ENCODE measurements at regions not wholly inside any gene's neighbourhood (a gene's known extent, or its start where the extent isn't known, plus 50 kb on each side); places are given as distances from the start of the nearest gene placed in this dataset.
"Not testable (repeated sequence)": the region's sequence is repeated elsewhere in the genome, so short reads cannot be mapped to it uniquely, and the experiment has no call there.

- peaks cover 0 to 13% (median 0%) of the 10 kb centered on the region in 3 donors for H3K36me3 Mint-ChIP-seq
- no peaks in the 10 kb centered on the region for H3K4me1 Mint-ChIP-seq
- no peaks in the 10 kb centered on the region for H3K9me3 ChIP-seq (ENCODE audit: low read length)
- H3K27me3 ChIP-seq (ENCODE audit: insufficient read depth, low read length, poor library complexity, severe bottlenecking), result no peaks in the 10 kb centered on the region
- H3K27me3 Mint-ChIP-seq, result peaks cover 14 to 28% of the 10 kb centered on the region in 2 donors
- no peak overlapping the region for H3K27ac ChIP-seq (ENCODE audit: low read depth, low read length)
- no peak overlapping the region for H3K4me3 ChIP-seq (ENCODE audit: low read length)
- no peak for DNase-seq
- no peak overlapping the region for H3K4me3 Mint-ChIP-seq
- H3K36me3 ChIP-seq (ENCODE audit: insufficient read depth, low read length), result no peaks in the 10 kb centered on the region
- H3K27ac Mint-ChIP-seq, result no peak overlapping the region
- H3K4me1 ChIP-seq (ENCODE audit: insufficient read depth, low read length), result no peaks in the 10 kb centered on the region
- H3K9me3 Mint-ChIP-seq, result peaks cover 3 to 14% (median 6%) of the 10 kb centered on the region in 5 donors
- POLR2A ChIA-PET, result no interaction called here
- CTCF ChIA-PET, result interaction anchor here (0.6 kb wide), 1 partner anchor 811 kb away, joined by 3 read pairs; no protein-coding TSS in a partner anchor
These were observed 81.0 kb upstream of the SNX9 start for GRCh38 chr6:157741948-157742556.

- POLR2A ChIA-PET, result no interaction called here
- Mint-ChIP-seq H3K36me3 (no peaks in the 10 kb centered on the region), H3K27me3 (peaks cover 7 to 26% of the 10 kb centered on the region in 2 donors), H3K4me3 (no peak overlapping the region), H3K27ac (no peak overlapping the region), H3K4me1 (peaks cover 3 to 5% (median 4%) of the 10 kb centered on the region in 3 donors), H3K9me3 (peaks cover 0 to 2% (median 0%) of the 10 kb centered on the region in 5 donors)
- Histone ChIP-seq H3K4me1 (ENCODE audit: insufficient read depth, low read length) (peaks cover 9% of the 10 kb centered on the region), H3K9me3 (ENCODE audit: low read length) (no peaks in the 10 kb centered on the region), H3K4me3 (ENCODE audit: low read length) (no peak overlapping the region), H3K36me3 (ENCODE audit: insufficient read depth, low read length) (no peaks in the 10 kb centered on the region), H3K27me3 (ENCODE audit: insufficient read depth, low read length, poor library complexity, severe bottlenecking) (no peaks in the 10 kb centered on the region), H3K27ac (ENCODE audit: low read depth, low read length) (no peak overlapping the region)
- DNase-seq, result no peak
- CTCF ChIA-PET, result no interaction called here
These were observed 78.9 kb upstream of the SNX9 start for GRCh38 chr6:157744102-157744601.

GRCh38 chr6:157746897-157747296 lies 76.1 kb upstream of the SNX9 start:
- Histone ChIP-seq H3K4me1 (ENCODE audit: insufficient read depth, low read length) (peaks cover 10% of the 10 kb centered on the region), H3K4me3 (ENCODE audit: low read length) (no peak overlapping the region), H3K36me3 (ENCODE audit: insufficient read depth, low read length) (no peaks in the 10 kb centered on the region), H3K9me3 (ENCODE audit: low read length) (no peaks in the 10 kb centered on the region), H3K27ac (ENCODE audit: low read depth, low read length) (no peak overlapping the region), H3K27me3 (ENCODE audit: insufficient read depth, low read length, poor library complexity, severe bottlenecking) (no peaks in the 10 kb centered on the region)
- no peak for DNase-seq
- H3K9me3 Mint-ChIP-seq, result no peaks in the 10 kb centered on the region
- POLR2A ChIA-PET, result interaction anchor here (0.6 kb wide), 1 partner anchor 626 kb away, joined by 3 read pairs; no protein-coding TSS in a partner anchor
- H3K4me1 Mint-ChIP-seq, result peaks cover 3 to 6% (median 4%) of the 10 kb centered on the region in 3 donors
- CTCF ChIA-PET, result no interaction called here
- no peaks in the 10 kb centered on the region for H3K36me3 Mint-ChIP-seq
- H3K27ac Mint-ChIP-seq, result peak overlapping the region in 1 of 8 donors; percentile 9
- H3K27me3 Mint-ChIP-seq, result peaks cover 9 to 34% of the 10 kb centered on the region in 2 donors
- no peak overlapping the region for H3K4me3 Mint-ChIP-seq

- H3K9me3 ChIP-seq (ENCODE audit: low read length), result no peaks in the 10 kb centered on the region
- H3K27me3 Mint-ChIP-seq, result peaks cover 9 to 31% of the 10 kb centered on the region in 2 donors
- no peak overlapping the region for H3K27ac Mint-ChIP-seq
- H3K36me3 Mint-ChIP-seq, result no peaks in the 10 kb centered on the region
- no peaks in the 10 kb centered on the region for H3K27me3 ChIP-seq (ENCODE audit: insufficient read depth, low read length, poor library complexity, severe bottlenecking)
- DNase-seq, result no peak
- no peaks in the 10 kb centered on the region for H3K36me3 ChIP-seq (ENCODE audit: insufficient read depth, low read length)
- H3K9me3 Mint-ChIP-seq, result no peaks in the 10 kb centered on the region
- POLR2A ChIA-PET, result no interaction called here
- peaks cover 10% of the 10 kb centered on the region for H3K4me1 ChIP-seq (ENCODE audit: insufficient read depth, low read length)
- no peak overlapping the region for H3K27ac ChIP-seq (ENCODE audit: low read depth, low read length)
- no peak overlapping the region for H3K4me3 Mint-ChIP-seq
- H3K4me1 Mint-ChIP-seq, result peaks cover 3 to 6% (median 4%) of the 10 kb centered on the region in 3 donors
- no peak overlapping the region for H3K4me3 ChIP-seq (ENCODE audit: low read length)
- CTCF ChIA-PET, result no interaction called here
These were observed 75.7 kb upstream of the SNX9 start for GRCh38 chr6:157747370-157747769.

- Mint-ChIP-seq H3K4me1 (peaks cover 3 to 6% (median 4%) of the 10 kb centered on the region in 3 donors), H3K36me3 (no peaks in the 10 kb centered on the region), H3K27me3 (peaks cover 14 to 42% of the 10 kb centered on the region in 2 donors), H3K4me3 (no peak overlapping the region), H3K27ac (peak overlapping the region in 1 of 8 donors; percentile 32), H3K9me3 (no peaks in the 10 kb centered on the region)
- H3K27me3 ChIP-seq (ENCODE audit: insufficient read depth, low read length, poor library complexity, severe bottlenecking), result no peaks in the 10 kb centered on the region
- no peaks in the 10 kb centered on the region for H3K36me3 ChIP-seq (ENCODE audit: insufficient read depth, low read length)
- H3K9me3 ChIP-seq (ENCODE audit: low read length), result no peaks in the 10 kb centered on the region
- peaks cover 10% of the 10 kb centered on the region for H3K4me1 ChIP-seq (ENCODE audit: insufficient read depth, low read length)
- ChIA-PET POLR2A (no interaction called here), CTCF (no interaction called here)
- H3K27ac ChIP-seq (ENCODE audit: low read depth, low read length), result no peak overlapping the region
- no peak for DNase-seq
- H3K4me3 ChIP-seq (ENCODE audit: low read length), result no peak overlapping the region
These were observed 74.0 kb upstream of the SNX9 start for GRCh38 chr6:157748839-157749571.

GRCh38 chr6:157750973-157751372 lies 72.1 kb upstream of the SNX9 start:
- Mint-ChIP-seq H3K4me1 (peaks cover 8 to 23% (median 20%) of the 10 kb centered on the region in 3 donors), H3K27me3 (peaks cover 17 to 49% of the 10 kb centered on the region in 2 donors)
- H3K27ac Mint-ChIP-seq; H3K4me3 Mint-ChIP-seq; H3K27ac ChIP-seq (ENCODE audit: low read depth, low read length); H3K9me3 Mint-ChIP-seq; DNase-seq; H3K9me3 ChIP-seq (ENCODE audit: low read length); POLR2A ChIA-PET; H3K4me3 ChIP-seq (ENCODE audit: low read length); H3K36me3 Mint-ChIP-seq; H3K36me3 ChIP-seq (ENCODE audit: insufficient read depth, low read length); CTCF ChIA-PET; H3K27me3 ChIP-seq (ENCODE audit: insufficient read depth, low read length, poor library complexity, severe bottlenecking): not testable (repeated sequence)
- peaks cover 21% of the 10 kb centered on the region for H3K4me1 ChIP-seq (ENCODE audit: insufficient read depth, low read length)

GRCh38 chr6:157751547-157752200 lies 71.4 kb upstream of the SNX9 start:
- ChIA-PET POLR2A (no interaction called here), CTCF (no interaction called here)
- Mint-ChIP-seq H3K36me3 (no peaks in the 10 kb centered on the region), H3K4me3 (no peak overlapping the region), H3K4me1 (peaks cover 12 to 30% (median 24%) of the 10 kb centered on the region in 3 donors), H3K9me3 (no peaks in the 10 kb centered on the region), H3K27me3 (peaks cover 22 to 44% of the 10 kb centered on the region in 2 donors), H3K27ac (peak overlapping the region in 1 of 8 donors; percentile 61)
- no peak overlapping the region for H3K4me3 ChIP-seq (ENCODE audit: low read length)
- H3K4me1 ChIP-seq (ENCODE audit: insufficient read depth, low read length), result peaks cover 28% of the 10 kb centered on the region
- no peak for DNase-seq
- no peaks in the 10 kb centered on the region for H3K36me3 ChIP-seq (ENCODE audit: insufficient read depth, low read length)
- H3K27ac ChIP-seq (ENCODE audit: low read depth, low read length), result no peak overlapping the region
- H3K9me3 ChIP-seq (ENCODE audit: low read length), result no peaks in the 10 kb centered on the region
- no peaks in the 10 kb centered on the region for H3K27me3 ChIP-seq (ENCODE audit: insufficient read depth, low read length, poor library complexity, severe bottlenecking)

GRCh38 chr6:157752879-157753278 lies 70.2 kb upstream of the SNX9 start:
- H3K9me3 ChIP-seq (ENCODE audit: low read length); CTCF ChIA-PET; H3K4me3 Mint-ChIP-seq; H3K36me3 ChIP-seq (ENCODE audit: insufficient read depth, low read length); H3K27ac Mint-ChIP-seq; H3K27ac ChIP-seq (ENCODE audit: low read depth, low read length); H3K4me3 ChIP-seq (ENCODE audit: low read length); POLR2A ChIA-PET; H3K27me3 ChIP-seq (ENCODE audit: insufficient read depth, low read length, poor library complexity, severe bottlenecking); H3K9me3 Mint-ChIP-seq; DNase-seq; H3K36me3 Mint-ChIP-seq: not testable (repeated sequence)
- Mint-ChIP-seq H3K4me1 (peaks cover 15 to 40% (median 27%) of the 10 kb centered on the region in 3 donors), H3K27me3 (peaks cover 24 to 38% of the 10 kb centered on the region in 2 donors)
- peaks cover 33% of the 10 kb centered on the region for H3K4me1 ChIP-seq (ENCODE audit: insufficient read depth, low read length)

Measured in CD8-positive, alpha-beta memory T cell (primary cell).